Keratinocyte (primary cell): ENCODE measurements at regions not wholly inside any gene's neighbourhood (a gene's known extent, or its start where the extent isn't known, plus 50 kb on each side); places are given as distances from the start of the nearest gene placed in this dataset.

Experiments
- DNase-seq: peaks from one replicate; pipeline ENCODE4 v3.0.0-alpha.2; 2011; ENCODE audit warnings: low read depth, missing footprints, low spot score
- FAIRE-seq: peaks from 2 replicates; lab custom pipeline; 2011; peaks lifted over from hg19 to GRCh38; lab: Jason Lieb, UNC
- H2AFZ ChIP-seq: 2 replicates; pipeline ENCODE4 v1.6.0; 2012; ENCODE audit warnings: low read length, control low read depth, inconsistent platforms; ENCODE audit not compliant: control insufficient read depth
- H3K27ac ChIP-seq: 2 replicates; pipeline ENCODE4 v1.5.1; 2011; ENCODE audit warnings: low read length; ENCODE audit not compliant: control insufficient read depth, insufficient read depth
- H3K27me3 ChIP-seq: 3 replicates; pipeline ENCODE4 v1.6.0; 2011; ENCODE audit warnings: low read length; ENCODE audit not compliant: control insufficient read depth, insufficient read depth; ENCODE audit errors: extremely low read depth
- H3K36me3 ChIP-seq, 2 experiments: 2 replicates in 1 of 2; 3 replicates in 1 of 2; pipeline ENCODE4 v1.5.1; 2011; ENCODE audit warnings: low read length in 2 of 2, mild to moderate bottlenecking in 1 of 2; ENCODE audit not compliant: control insufficient read depth in 2 of 2, insufficient read depth in 2 of 2; ENCODE audit errors: extremely low read depth in 1 of 2
- H3K4me1 ChIP-seq: 3 replicates; pipeline ENCODE4 v1.5.1; 2011; ENCODE audit warnings: low read length; ENCODE audit not compliant: control insufficient read depth, insufficient read depth; ENCODE audit errors: extremely low read depth
- H3K4me2 ChIP-seq: 3 replicates; pipeline ENCODE4 v1.6.0; 2011; ENCODE audit warnings: low read depth, low read length; ENCODE audit not compliant: control insufficient read depth, insufficient read depth; ENCODE audit errors: extremely low read depth
- H3K4me3 ChIP-seq, 3 experiments: fragments of 200-600 bp in 1 of 3; sonication (generic) in 1 of 3; 2 replicates in 2 of 3; 3 replicates in 1 of 3; pipeline ENCODE4 v1.5.1; 2011 to 2016; ENCODE audit warnings: low read length in 3 of 3, mild to moderate bottlenecking in 3 of 3, control low read depth in 2 of 3, inconsistent platforms in 1 of 3, low read depth in 1 of 3, mixed read lengths in 1 of 3, mixed run types in 1 of 3, moderate library complexity in 1 of 3; ENCODE audit not compliant: control insufficient read depth in 2 of 3, insufficient read depth in 2 of 3; ENCODE audit errors: extremely low read depth in 1 of 3
- H3K79me2 ChIP-seq: 2 replicates; pipeline ENCODE4 v1.6.0; 2012; ENCODE audit warnings: low read length; ENCODE audit not compliant: control insufficient read depth, insufficient read depth
- H3K9ac ChIP-seq: 3 replicates; pipeline ENCODE4 v1.6.0; 2011; ENCODE audit warnings: low read length; ENCODE audit not compliant: control insufficient read depth, insufficient read depth; ENCODE audit errors: extremely low read depth
- H3K9me1 ChIP-seq: 3 replicates; pipeline ENCODE4 v1.6.0; 2011; ENCODE audit warnings: low read length; ENCODE audit not compliant: control insufficient read depth, insufficient read depth; ENCODE audit errors: extremely low read depth
- H3K9me3 ChIP-seq: 2 replicates; pipeline ENCODE4 v1.5.1; 2012; ENCODE audit warnings: low read depth, low read length; ENCODE audit not compliant: control insufficient read depth
- H4K20me1 ChIP-seq: 3 replicates; pipeline ENCODE4 v1.6.0; 2011; ENCODE audit warnings: low read length; ENCODE audit not compliant: control insufficient read depth, insufficient read depth; ENCODE audit errors: extremely low read depth
- CTCF ChIP-seq, 3 experiments: IDR thresholded peaks in 1 of 3; conservative IDR thresholded peaks in 1 of 3; optimal IDR thresholded peaks in 1 of 3; 2 replicates in 2 of 3; 3 replicates in 1 of 3; pipeline versions ENCODE3 to v1.5.1; 2011; ENCODE audit warnings: low read length in 3 of 3, mild to moderate bottlenecking in 3 of 3, moderate library complexity in 2 of 3, control low read depth in 1 of 3, inconsistent platforms in 1 of 3; ENCODE audit not compliant: insufficient read depth in 2 of 3; ENCODE audit errors: extremely low read depth in 1 of 3
- EZH2 ChIP-seq: IDR thresholded peaks from one replicate; pipeline ENCODE4 v1.6.1; 2012; ENCODE audit warnings: inconsistent platforms, mild to moderate bottlenecking, low read length, moderate library complexity
- dilution Hi-C: fragments of 300-500 bp; cut with MboI; formaldehyde crosslinking; loops from one replicate; pipeline ENCODE4 v1.7.0; 2020; ENCODE audit warnings: low sequenced_read_pairs; ENCODE audit not compliant: extremely low pct_ligation_motif_present

DNA sequence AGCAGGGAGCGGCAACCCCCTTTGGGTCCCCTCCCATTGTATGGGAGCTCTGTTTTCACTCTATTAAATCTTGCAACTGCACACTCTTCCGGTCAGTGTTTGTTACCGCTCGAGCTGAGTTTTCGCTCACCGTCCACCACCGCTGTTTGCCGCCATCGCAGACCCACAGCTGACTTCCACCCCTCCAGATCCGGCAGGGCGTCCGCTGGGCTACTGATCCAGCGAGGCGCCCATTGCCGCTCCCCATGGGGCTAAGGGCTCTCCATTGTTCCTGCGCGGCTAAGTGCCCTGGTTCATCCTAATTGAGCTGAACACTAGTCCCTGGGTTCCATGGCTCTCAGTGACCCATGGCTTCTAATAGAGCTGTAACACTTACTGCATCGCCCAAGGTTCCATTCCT lies 115.6 kb upstream of the AUTS2 start:
- no peak overlapping the region for H3K27ac ChIP-seq
- no peak overlapping the region for H3K9ac ChIP-seq
- no peaks in the 10 kb centered on the region for H3K79me2 ChIP-seq
- no peaks in the 10 kb centered on the region for H3K9me1 ChIP-seq
- H4K20me1 ChIP-seq, result no peaks in the 10 kb centered on the region
- no peak overlapping the region for H3K4me3 ChIP-seq
- TF ChIP-seq EZH2 (no peak), CTCF (optimal IDR thresholded peaks at IDR 0.05 in 1 of 3, IDR thresholded peaks at IDR 0.05 in 1 of 3, conservative IDR thresholded peaks at IDR 0.05 in 1 of 3; ENCODE audit: extremely low read depth in 1 of 3, insufficient read depth in 2 of 3, low read length in 3 of 3) (no peak)
- H3K27me3 ChIP-seq, result no peaks in the 10 kb centered on the region
- H3K9me3 ChIP-seq, result no peaks in the 10 kb centered on the region
- no peak overlapping the region for H2AFZ ChIP-seq
- H3K4me1 ChIP-seq, result no peaks in the 10 kb centered on the region
- DNase-seq (no peak), FAIRE-seq (no peak)
- dilution Hi-C loops, result no loop called here
- no peak overlapping the region for H3K4me2 ChIP-seq
- H3K36me3 ChIP-seq, result no peaks in the 10 kb centered on the region

- Histone ChIP-seq H3K4me1 (no peaks in the 10 kb centered on the region), H4K20me1 (no peaks in the 10 kb centered on the region), H3K4me3 (no peak overlapping the region), H3K79me2 (no peaks in the 10 kb centered on the region), H3K36me3 (no peaks in the 10 kb centered on the region), H3K4me2 (no peak overlapping the region), H3K9me3 (no peaks in the 10 kb centered on the region), H3K9ac (no peak overlapping the region), H3K9me1 (no peaks in the 10 kb centered on the region), H3K27me3 (no peaks in the 10 kb centered on the region), H2AFZ (no peak overlapping the region), H3K27ac (no peak overlapping the region)
- no peak for TF ChIP-seq EZH2
- no peak for TF ChIP-seq CTCF (optimal IDR thresholded peaks at IDR 0.05 in 1 of 3, IDR thresholded peaks at IDR 0.05 in 1 of 3, conservative IDR thresholded peaks at IDR 0.05 in 1 of 3; ENCODE audit: extremely low read depth in 1 of 3, insufficient read depth in 2 of 3, low read length in 3 of 3)
- DNase-seq (no peak), FAIRE-seq (no peak)
- dilution Hi-C loops, result no loop called here
These were observed 108.7 kb upstream of the AUTS2 start for GRCh38 chr7:69489533-69489932.
